MCF 10A (cell line): ENCODE measurements at regions not wholly inside any gene's neighbourhood (a gene's known extent, or its start where the extent isn't known, plus 50 kb on each side); places are given as distances from the start of the nearest gene placed in this dataset.

Experiments used
- BruUV-seq: library from RNA; stranded (reverse); fragments of 400-500 nt; replicated peaks from 2 replicates; lab custom pipeline; 2021; lab: Mats Ljungman, UMichigan
- CTCF ChIA-PET: fragments of 300-600 bp; sonication (Branson Sonifier 250); formaldehyde crosslinking; extraction: SDS; loops from one replicate; lab custom pipeline; 2021; ENCODE audit warnings: antibody characterized with exemption, inconsistent platforms; lab: Yijun Ruan, JAX
- POLR2A ChIA-PET: fragments of 300-600, 350-650 bp; sonication (Branson Sonifier 250); formaldehyde crosslinking; extraction: SDS; loops from one replicate; lab custom pipeline; 2020; ENCODE audit warnings: antibody characterized with exemption, inconsistent platforms; lab: Yijun Ruan, JAX
- DNase-seq: peaks from one replicate; pipeline ENCODE4 v3.0.0-alpha.2; 2018; ENCODE audit not compliant: unreplicated experiment
- H3K27ac Mint-ChIP-seq: one replicate; pipeline ENCODE4 v1.8.0; 2022; ENCODE audit warnings: mild to moderate bottlenecking, low read depth, mixed read lengths; ENCODE audit not compliant: unreplicated experiment
- H3K27me3 Mint-ChIP-seq: one replicate; pipeline ENCODE4 v1.8.0; 2022; ENCODE audit warnings: mixed read lengths; ENCODE audit not compliant: insufficient read depth, unreplicated experiment
- H3K36me3 Mint-ChIP-seq: one replicate; pipeline ENCODE4 v1.8.0; 2022; ENCODE audit warnings: mild to moderate bottlenecking, moderate library complexity, mixed read lengths; ENCODE audit not compliant: insufficient read depth, unreplicated experiment
- H3K4me1 Mint-ChIP-seq: one replicate; pipeline ENCODE4 v1.8.0; 2022; ENCODE audit warnings: mixed read lengths; ENCODE audit not compliant: insufficient read depth, unreplicated experiment
- H3K4me3 Mint-ChIP-seq: one replicate; pipeline ENCODE4 v1.8.0; 2022; ENCODE audit warnings: mild to moderate bottlenecking, moderate library complexity, mixed read lengths; ENCODE audit not compliant: unreplicated experiment
- H3K9me3 Mint-ChIP-seq: one replicate; pipeline ENCODE4 v1.8.0; 2022; ENCODE audit warnings: mixed read lengths; ENCODE audit not compliant: unreplicated experiment
- intact Hi-C: fragments of 100-400 bp; cut with micrococcal nuclease; formaldehyde crosslinking; loops from 2 replicates; pipeline ENCODE4 v1.14.1; 2022
- TF ChIP-seq, protein P1 (sequence below): fragments of 200-600 bp; IDR thresholded peaks from one replicate; pipeline ENCODE4 v1.8.0; 2022; ENCODE audit warnings: antibody characterized with exemption, mild to moderate bottlenecking; ENCODE audit not compliant: unreplicated experiment

DNA sequence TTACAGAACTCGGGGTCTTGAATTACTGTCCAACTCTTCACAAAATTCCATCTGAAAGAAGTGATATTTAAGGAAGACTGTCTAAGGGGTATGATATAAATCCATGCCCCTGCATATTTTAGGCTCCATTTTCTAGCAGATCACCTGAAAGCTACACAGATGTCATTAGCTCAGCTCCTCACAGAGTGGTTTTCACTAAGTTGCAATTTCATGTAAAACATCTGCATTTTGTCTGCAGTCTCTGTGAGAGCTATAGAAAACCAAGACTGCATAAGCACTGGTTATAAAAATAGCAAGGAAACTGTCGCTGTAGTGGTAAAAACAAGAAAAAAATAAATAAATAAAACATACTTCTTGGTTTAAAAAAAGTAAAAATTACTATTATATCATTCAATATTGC, 103.4 kb downstream of the RPL27A start:
- CTCF ChIA-PET = interaction anchor here (0.6 to 3.5 kb wide), 2 partner anchors 22 to 167 kb away, joined by 4 to 12 read pairs; no protein-coding TSS in a partner anchor
- POLR2A ChIA-PET = interaction anchor here (0.9 to 1.6 kb wide), 2 partner anchors 35 to 66 kb away, joined by 4 to 5 read pairs; no protein-coding TSS in a partner anchor
- BruUV-seq = no TSS peak
- H3K27me3 Mint-ChIP-seq = no peaks in the 10 kb centered on the region
- no peaks in the 10 kb centered on the region for H3K36me3 Mint-ChIP-seq
- TF ChIP-seq, protein P1, sequence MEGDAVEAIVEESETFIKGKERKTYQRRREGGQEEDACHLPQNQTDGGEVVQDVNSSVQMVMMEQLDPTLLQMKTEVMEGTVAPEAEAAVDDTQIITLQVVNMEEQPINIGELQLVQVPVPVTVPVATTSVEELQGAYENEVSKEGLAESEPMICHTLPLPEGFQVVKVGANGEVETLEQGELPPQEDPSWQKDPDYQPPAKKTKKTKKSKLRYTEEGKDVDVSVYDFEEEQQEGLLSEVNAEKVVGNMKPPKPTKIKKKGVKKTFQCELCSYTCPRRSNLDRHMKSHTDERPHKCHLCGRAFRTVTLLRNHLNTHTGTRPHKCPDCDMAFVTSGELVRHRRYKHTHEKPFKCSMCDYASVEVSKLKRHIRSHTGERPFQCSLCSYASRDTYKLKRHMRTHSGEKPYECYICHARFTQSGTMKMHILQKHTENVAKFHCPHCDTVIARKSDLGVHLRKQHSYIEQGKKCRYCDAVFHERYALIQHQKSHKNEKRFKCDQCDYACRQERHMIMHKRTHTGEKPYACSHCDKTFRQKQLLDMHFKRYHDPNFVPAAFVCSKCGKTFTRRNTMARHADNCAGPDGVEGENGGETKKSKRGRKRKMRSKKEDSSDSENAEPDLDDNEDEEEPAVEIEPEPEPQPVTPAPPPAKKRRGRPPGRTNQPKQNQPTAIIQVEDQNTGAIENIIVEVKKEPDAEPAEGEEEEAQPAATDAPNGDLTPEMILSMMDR = no peak
- DNase-seq = no peak
- intact Hi-C loops = no loop called here
- H3K4me3 Mint-ChIP-seq = no peak overlapping the region
- H3K9me3 Mint-ChIP-seq = no peaks in the 10 kb centered on the region
- peaks cover 33% of the 10 kb centered on the region for H3K4me1 Mint-ChIP-seq
- no peak overlapping the region for H3K27ac Mint-ChIP-seq

DNA sequence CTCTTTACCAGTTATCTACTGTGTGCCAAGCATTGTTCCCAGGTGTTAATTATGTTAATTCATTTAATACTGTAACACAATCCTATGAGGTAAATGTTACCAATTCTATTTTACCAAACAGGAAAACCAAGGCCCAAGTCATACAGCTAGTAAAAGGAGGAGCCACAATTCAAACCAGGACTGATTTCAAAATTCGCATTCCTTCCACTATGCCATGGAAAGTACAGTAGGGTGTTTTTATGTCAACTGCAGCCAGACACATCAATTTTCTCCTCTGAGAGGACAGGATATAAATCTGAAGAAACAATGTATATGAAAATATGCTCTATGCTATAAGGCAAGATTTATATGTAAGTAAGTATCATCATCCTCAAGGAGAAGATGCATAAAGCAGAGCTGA, 104.3 kb downstream of the RPL27A start:
- POLR2A ChIA-PET = interaction anchor here (0.7 to 1.6 kb wide), 3 partner anchors 9 to 67 kb away, joined by 3 to 5 read pairs (median 4); no protein-coding TSS in a partner anchor
- CTCF ChIA-PET = interaction anchor here (0.8 to 3.5 kb wide), 4 partner anchors 10 to 39 kb away, joined by 3 to 12 read pairs (median 4); a partner anchor contains a TSS
- no peak overlapping the region for H3K4me3 Mint-ChIP-seq
- TF ChIP-seq, protein P1 = no peak
- H3K27ac Mint-ChIP-seq = peak overlapping the region; percentile 26
- no peaks in the 10 kb centered on the region for H3K27me3 Mint-ChIP-seq
- no peaks in the 10 kb centered on the region for H3K9me3 Mint-ChIP-seq
- intact Hi-C loops = no loop called here
- H3K4me1 Mint-ChIP-seq = peaks cover 33% of the 10 kb centered on the region
- BruUV-seq = no TSS peak
- peaks cover 4% of the 10 kb centered on the region for H3K36me3 Mint-ChIP-seq
- peak; percentile 17 for DNase-seq

DNA sequence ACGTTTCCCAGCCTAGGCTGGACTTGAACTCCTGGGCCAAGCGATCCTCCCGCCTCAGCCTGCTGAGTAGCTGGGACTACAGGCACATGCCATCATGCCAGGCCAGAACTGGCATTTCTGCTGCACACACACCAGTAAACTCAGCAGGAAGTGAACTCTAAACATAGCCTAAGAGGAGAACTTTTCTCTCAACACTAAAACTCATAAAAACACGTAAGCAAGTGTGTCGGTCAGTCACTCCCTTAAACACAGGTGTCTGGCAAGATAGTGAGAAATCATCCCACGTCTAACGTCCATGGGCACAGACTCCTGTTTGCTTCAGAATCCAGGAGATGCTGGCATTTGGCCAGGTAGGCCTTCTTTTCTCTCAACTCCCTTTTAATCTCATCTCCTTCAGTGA, 104.8 kb downstream of the RPL27A start:
- Mint-ChIP-seq H3K27ac (peak overlapping the region; percentile 26), H3K9me3 (no peaks in the 10 kb centered on the region), H3K4me1 (peaks cover 33% of the 10 kb centered on the region), H3K4me3 (no peak overlapping the region), H3K36me3 (peaks cover 6% of the 10 kb centered on the region), H3K27me3 (no peaks in the 10 kb centered on the region)
- intact Hi-C loops = no loop called here
- BruUV-seq = no TSS peak
- CTCF ChIA-PET = interaction anchor here (0.6 to 3.5 kb wide), 6 partner anchors 10 to 39 kb away, joined by 3 to 12 read pairs (median 4); a partner anchor contains a TSS
- DNase-seq = no peak
- POLR2A ChIA-PET = interaction anchor here (0.7 to 1.6 kb wide), 3 partner anchors 10 to 67 kb away, joined by 3 to 5 read pairs (median 4); no protein-coding TSS in a partner anchor
- TF ChIP-seq, protein P1 = no peak

DNA sequence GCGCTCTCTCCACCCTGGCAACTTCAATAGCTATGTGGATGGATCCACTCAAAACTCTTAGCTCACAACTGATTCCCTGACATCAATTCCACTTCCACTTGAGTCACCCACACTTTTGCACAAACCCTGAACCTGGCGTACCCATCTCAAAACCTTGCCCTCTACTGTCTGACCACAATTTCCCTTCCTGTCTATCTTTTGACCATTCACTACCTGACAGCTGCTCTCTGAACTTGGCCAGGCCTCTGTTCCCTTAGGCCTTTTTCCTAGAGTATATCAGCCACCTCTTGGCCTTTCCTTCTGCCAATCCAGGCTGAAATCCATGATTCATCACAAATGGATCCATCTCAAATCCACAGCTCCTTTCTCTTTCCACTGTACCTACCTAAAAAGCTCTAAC, 106.0 kb downstream of the RPL27A start:
- CTCF ChIA-PET = interaction anchor here (0.5 to 3.5 kb wide), 7 partner anchors 9 to 23 kb away, joined by 3 to 12 read pairs (median 4); a partner anchor contains a TSS
- Mint-ChIP-seq H3K4me3 (no peak overlapping the region), H3K27ac (no peak overlapping the region), H3K36me3 (peaks cover 6% of the 10 kb centered on the region), H3K4me1 (peaks cover 41% of the 10 kb centered on the region), H3K9me3 (no peaks in the 10 kb centered on the region), H3K27me3 (no peaks in the 10 kb centered on the region)
- POLR2A ChIA-PET = interaction anchor here (1.2 to 1.3 kb wide), 2 partner anchors 21 to 22 kb away, joined by 4 read pairs; a partner anchor contains a TSS
- intact Hi-C loops = no loop called here
- DNase-seq = no peak
- no TSS peak for BruUV-seq
- TF ChIP-seq, protein P1 = no peak
